GM18505 (cell line): ENCODE measurements at regions not wholly inside any gene's neighbourhood (a gene's known extent, or its start where the extent isn't known, plus 50 kb on each side); places are given as distances from the start of the nearest gene placed in this dataset.

ENCODE experiments used
- ATAC-seq: cut with Tn5 transposase; IDR thresholded peaks from one replicate; pipeline ENCODE4 v1.9.1; 2021; ENCODE audit not compliant: unreplicated experiment
- POLR2A ChIP-seq: IDR thresholded peaks from 4 replicates; pipeline ENCODE4 v1.6.1; 2011; ENCODE audit warnings: borderline replicate concordance; ENCODE audit not compliant: insufficient read depth, insufficient read length; ENCODE audit errors: extremely low read depth

DNA sequence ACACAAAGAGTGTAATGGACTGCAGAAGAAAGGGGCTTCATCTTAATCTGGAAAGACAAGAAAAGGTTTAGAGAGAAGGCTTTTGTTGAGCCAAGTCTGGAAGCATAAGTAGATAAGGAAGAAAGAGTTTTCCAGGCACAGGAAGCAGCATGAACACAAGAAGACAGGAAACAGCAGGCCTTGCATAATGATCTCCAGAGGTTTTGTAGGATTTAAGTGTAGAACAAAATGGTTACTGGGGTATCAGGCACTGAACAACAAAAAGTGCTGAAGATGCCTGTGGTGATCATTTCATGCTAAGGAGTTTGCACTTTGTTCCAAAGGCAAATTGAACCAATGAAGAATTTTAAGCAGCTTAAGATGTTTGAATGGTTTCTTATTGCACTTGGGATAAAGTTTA is 281.6 kb upstream of the TANK start:
- TF ChIP-seq POLR2A = no peak

GRCh38 chr2:160882906-160883305 is 277.3 kb upstream of the TANK start:
- no peak for ATAC-seq
- TF ChIP-seq POLR2A = no peak

More for the DNA sequence above, 281.6 kb upstream of the TANK start:
- ATAC-seq = no peak

- no peak for TF ChIP-seq POLR2A
- no peak for ATAC-seq
Measured at GRCh38 chr2:160884056-160884455, 276.2 kb upstream of the TANK start.

GRCh38 chr2:160889439-160890170 is 270.6 kb upstream of the TANK start:
- ATAC-seq = no peak

GRCh38 chr2:160890667-160891352 is 269.4 kb upstream of the TANK start:
- no peak for TF ChIP-seq POLR2A

More at GRCh38 chr2:160889439-160890170, 270.6 kb upstream of the TANK start:
- no peak for TF ChIP-seq POLR2A

DNA sequence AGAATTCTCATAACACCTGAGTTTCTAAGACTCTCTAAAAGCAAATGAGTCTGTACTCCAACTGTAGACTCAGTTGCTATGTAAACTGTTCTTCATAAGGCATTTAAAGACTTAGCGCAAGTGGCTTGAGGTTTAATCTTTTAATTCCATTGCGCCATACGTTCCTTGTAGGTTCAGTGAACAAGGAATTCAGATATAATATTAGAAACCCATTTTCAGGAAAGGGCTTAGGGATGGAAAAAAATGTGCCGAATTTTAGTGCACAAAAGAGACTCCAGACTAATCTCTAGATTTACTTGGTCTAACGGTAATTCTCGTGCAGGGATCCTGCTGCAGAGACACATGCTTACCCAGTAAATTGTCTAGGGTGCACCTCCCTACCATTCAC is 268.9 kb upstream of the TANK start:
- TF ChIP-seq POLR2A = no peak
- ATAC-seq = no peak

More at GRCh38 chr2:160890667-160891352, 269.4 kb upstream of the TANK start:
- ATAC-seq = no peak

DNA sequence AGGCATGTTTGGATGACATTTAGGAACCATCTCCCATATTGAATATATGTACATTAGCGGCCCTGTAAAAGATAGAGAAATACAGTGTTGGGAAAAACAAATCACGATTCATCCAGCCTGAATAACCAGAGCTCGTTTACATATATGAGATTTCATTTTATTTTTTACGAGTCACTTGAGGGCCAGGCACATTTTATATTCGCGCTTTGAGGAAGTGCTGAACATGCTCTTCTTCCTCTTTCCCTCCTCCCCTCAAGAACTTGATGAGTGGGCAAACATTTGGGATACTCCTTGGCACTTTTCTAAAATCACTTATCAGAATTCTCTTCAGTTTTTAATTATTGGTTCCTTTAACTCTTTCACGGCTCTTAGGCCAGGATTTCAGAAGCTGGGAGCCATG is 268.0 kb upstream of the TANK start:
- no peak for TF ChIP-seq POLR2A
- ATAC-seq = no peak

GRCh38 chr2:160893581-160893980 is 266.6 kb upstream of the TANK start:
- TF ChIP-seq POLR2A = no peak
- no peak for ATAC-seq

DNA sequence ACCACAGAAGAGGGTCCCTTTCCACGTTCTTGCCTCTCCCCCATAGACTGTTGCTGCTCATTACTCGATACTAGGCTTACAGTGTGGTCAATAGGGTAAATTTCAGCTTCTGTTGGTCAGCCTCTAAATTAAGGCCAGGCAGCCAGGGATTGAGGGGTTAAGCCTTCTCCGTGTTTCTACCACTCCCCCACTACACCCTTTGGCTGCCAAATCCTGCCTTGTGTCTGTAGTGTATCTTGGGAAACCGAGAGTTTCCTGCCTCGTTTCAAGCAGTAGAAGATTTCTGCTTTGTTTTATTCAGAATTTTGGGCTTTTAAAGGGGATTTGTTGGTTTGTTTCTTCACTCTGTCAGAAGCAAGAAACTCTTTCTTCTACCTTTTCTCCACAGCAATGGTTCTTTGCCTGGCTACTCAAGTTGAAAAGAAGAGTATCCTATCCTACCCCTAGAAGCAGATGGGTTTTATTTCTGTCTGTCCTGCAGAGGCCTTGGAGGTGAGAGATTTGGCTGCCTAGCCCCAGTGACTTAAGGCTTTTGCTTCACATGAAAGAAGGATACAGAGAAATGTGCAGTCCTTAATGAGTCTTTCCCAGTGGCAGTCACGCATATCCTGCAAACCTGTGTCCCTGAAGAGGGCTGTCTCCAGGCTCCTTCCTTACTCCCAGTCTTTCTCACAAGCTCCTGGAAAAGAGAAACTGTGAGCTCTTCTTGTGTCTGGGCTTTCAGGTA is 261.5 kb upstream of the TANK start:
- no peak for ATAC-seq
- TF ChIP-seq POLR2A = no peak

DNA sequence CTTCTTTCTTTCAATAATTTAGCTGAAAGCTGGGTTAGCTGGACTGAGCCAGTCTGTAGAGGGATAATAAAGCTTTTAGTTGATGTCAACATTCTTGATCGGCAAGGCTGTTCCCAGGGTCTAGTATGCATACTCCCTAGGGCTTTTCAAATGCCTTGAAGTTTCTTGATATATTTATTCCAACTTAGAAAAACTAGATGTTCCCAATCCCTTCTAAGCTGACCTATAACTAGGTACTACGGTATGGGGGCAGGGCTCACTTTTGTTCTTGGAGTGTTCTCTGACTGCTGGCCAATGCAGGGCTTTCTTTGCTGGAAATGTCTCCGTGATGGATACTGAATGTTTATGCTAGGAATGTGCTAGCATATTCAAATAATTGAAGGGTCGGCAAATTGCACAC is 258.6 kb upstream of the TANK start:
- no peak for ATAC-seq
- TF ChIP-seq POLR2A = no peak

GRCh38 chr2:160905862-160906261 is 254.4 kb upstream of the TANK start:
- no peak for TF ChIP-seq POLR2A
- ATAC-seq = no peak

DNA sequence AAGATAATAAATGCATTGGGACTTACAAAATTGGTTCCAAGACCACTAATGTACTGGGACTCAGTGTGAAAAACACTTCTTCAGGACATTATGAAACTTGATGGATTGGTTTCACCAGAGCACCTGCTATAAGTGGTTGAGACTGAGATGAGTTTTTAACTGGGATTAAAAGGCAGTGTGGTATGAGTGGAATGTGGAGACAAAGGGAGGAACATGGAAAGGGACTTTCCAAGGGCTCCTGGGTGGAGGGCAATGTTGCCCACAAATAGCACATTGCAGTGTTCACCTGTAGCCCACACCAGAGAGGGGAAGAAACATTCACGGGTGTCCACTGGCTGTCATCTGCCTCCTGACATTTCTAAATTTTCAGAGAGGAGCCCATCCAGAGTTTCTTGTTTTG is 253.3 kb upstream of the TANK start:
- no peak for TF ChIP-seq POLR2A
- ATAC-seq = no peak

DNA sequence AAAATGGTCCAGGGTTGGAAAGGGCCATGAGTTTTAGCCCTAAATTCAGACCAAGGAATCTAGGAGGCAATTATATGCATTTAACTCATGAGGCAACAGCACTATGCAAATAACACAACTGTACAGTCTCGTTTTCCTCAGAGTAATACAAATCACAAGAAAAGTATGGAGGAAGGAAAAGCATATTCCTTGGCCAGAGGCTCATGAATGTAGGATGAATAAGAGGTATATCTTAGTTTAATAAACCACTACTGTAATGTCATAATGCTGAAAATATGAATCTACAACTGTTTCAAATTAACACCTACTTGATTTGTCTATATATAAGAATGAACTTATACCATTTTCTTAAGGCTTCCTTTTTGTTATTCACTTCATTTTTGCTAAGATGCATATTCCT is 252.5 kb upstream of the TANK start:
- no peak for ATAC-seq
- no peak for TF ChIP-seq POLR2A

DNA sequence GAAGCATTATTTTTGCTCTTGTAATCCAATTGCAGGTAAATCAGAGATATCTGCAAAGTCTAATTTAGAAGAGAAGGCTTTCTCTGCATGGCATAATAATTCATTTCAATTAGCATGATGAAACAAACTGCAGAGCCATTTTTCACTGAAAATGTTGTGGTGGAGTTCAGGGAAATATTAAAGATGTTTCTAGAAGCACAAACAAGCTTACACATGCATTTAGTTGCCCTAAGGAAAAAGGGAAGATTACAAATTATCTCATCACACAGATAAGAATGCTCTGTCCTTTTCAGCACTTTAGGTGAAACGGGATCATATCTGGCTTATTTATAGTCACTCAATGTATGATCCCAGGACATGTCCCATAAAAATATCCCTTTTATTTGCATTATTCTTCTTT is 252.1 kb upstream of the TANK start:
- no peak for ATAC-seq
- no peak for TF ChIP-seq POLR2A

DNA sequence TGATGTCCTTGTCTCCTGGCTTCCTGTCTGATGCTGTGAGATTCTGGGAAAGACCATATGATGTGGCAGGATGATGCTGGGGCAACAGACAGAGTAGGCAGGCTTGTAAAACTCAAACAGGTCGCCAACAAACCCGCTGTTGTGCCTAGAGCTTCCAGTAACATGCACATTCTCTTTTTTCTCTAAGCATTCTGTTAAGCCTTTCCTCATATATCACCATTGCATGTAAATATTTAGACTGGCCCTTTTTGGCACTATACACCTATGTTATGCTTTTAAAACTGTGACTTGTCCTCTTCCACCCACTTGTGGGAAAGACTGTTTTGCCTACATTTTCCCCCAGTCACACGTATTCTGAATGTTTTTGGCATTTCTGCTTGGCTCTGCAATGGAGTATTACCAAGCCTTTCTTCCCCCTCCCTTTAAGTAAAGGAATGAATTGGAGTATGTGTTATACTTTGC is 250.4 kb upstream of the TANK start:
- TF ChIP-seq POLR2A = no peak
- ATAC-seq = no peak

- no peak for TF ChIP-seq POLR2A
- ATAC-seq = no peak
Measured at GRCh38 chr2:160910681-160911080, 249.5 kb upstream of the TANK start.
